IMR-90 (cell line): ENCODE measurements at regions not wholly inside any gene's neighbourhood (a gene's known extent, or its start where the extent isn't known, plus 50 kb on each side); places are given as distances from the start of the nearest gene placed in this dataset.

ENCODE experiments used
- ATAC-seq: fragments of 200-7000 bp; cut with Tn5 transposase; 2 replicates; pipeline ENCODE4 v1.9.1; 2020; ENCODE audit warnings: low read depth, mild to moderate bottlenecking, moderate library complexity
- BruUV-seq: library from RNA; stranded (reverse); fragments of 400-500 nt; replicated peaks from 2 replicates; lab custom pipeline; 2021; lab: Mats Ljungman, UMichigan
- CTCF ChIA-PET: fragments of 300-600 bp; formaldehyde crosslinking; extraction: SDS; loops from one replicate; lab custom pipeline; 2021; ENCODE audit warnings: antibody characterized with exemption; lab: Yijun Ruan, JAX
- POLR2A ChIA-PET: fragments of 300-600 bp; sonication (Branson Sonifier 250); formaldehyde crosslinking; loops from one replicate; lab custom pipeline; 2022; ENCODE audit warnings: antibody characterized with exemption; ENCODE audit not compliant: unreplicated experiment; lab: Charles Lee
- DNase-seq: peaks from one replicate; pipeline ENCODE4 v3.0.0; 2013
- H2AFZ ChIP-seq: replicated peaks from 2 replicates; pipeline ENCODE3; 2013; ENCODE audit warnings: low read length, mild to moderate bottlenecking; ENCODE audit not compliant: poor library complexity
- H2AK5ac ChIP-seq: 2 replicates; pipeline ENCODE4 v1.6.1; 2013; ENCODE audit warnings: low read depth, low read length, inconsistent platforms
- H2AK9ac ChIP-seq: replicated peaks from 2 replicates; pipeline ENCODE3; 2013; ENCODE audit warnings: mild to moderate bottlenecking, low read depth, low read length, moderate library complexity; ENCODE audit not compliant: poor library complexity
- H2BK120ac ChIP-seq: 2 replicates; pipeline ENCODE4 v1.6.1; 2013; ENCODE audit warnings: low read depth, low read length, inconsistent platforms
- H2BK15ac ChIP-seq: 3 replicates; pipeline ENCODE4 v1.6.1; 2013; ENCODE audit warnings: low read depth, low read length, inconsistent platforms
- H2BK20ac ChIP-seq: 2 replicates; pipeline ENCODE4 v1.6.1; 2013; ENCODE audit warnings: low read depth, mild to moderate bottlenecking, inconsistent platforms, low read length, moderate library complexity
- H2BK5ac ChIP-seq: 2 replicates; pipeline ENCODE4 v1.6.1; 2013; ENCODE audit warnings: mild to moderate bottlenecking, low read depth, low read length, inconsistent platforms; ENCODE audit not compliant: poor library complexity, severe bottlenecking
- H3K14ac ChIP-seq: replicated peaks from 2 replicates; pipeline ENCODE4 v1.6.1; 2013; ENCODE audit warnings: low read depth, low read length, inconsistent platforms
- H3K18ac ChIP-seq: 2 replicates; pipeline ENCODE4 v1.6.1; 2013; ENCODE audit warnings: low read depth, low read length, control low read depth
- H3K23ac ChIP-seq: 2 replicates; pipeline ENCODE4 v1.6.1; 2013; ENCODE audit warnings: low read depth, low read length, inconsistent platforms
- H3K27ac ChIP-seq: 2 replicates; pipeline ENCODE4 v1.5.1; 2013; ENCODE audit warnings: mild to moderate bottlenecking, control low read depth, low read length; ENCODE audit not compliant: insufficient read depth
- H3K27me3 ChIP-seq: 2 replicates; pipeline ENCODE4 v1.6.1; 2013; ENCODE audit warnings: low read length; ENCODE audit not compliant: control insufficient read depth, insufficient read depth
- H3K36me3 ChIP-seq: 2 replicates; pipeline ENCODE4 v1.6.1; 2013; ENCODE audit warnings: low read length, mixed read lengths; ENCODE audit not compliant: control insufficient read depth, insufficient read depth
- H3K4ac ChIP-seq: 2 replicates; pipeline ENCODE4 v1.6.1; 2013; ENCODE audit warnings: low read depth, low read length, inconsistent platforms
- H3K4me1 ChIP-seq: 2 replicates; pipeline ENCODE4 v1.6.1; 2013; ENCODE audit warnings: low read length, mixed read lengths; ENCODE audit not compliant: control insufficient read depth, insufficient read depth
- H3K4me2 ChIP-seq: 2 replicates; pipeline ENCODE4 v1.6.1; 2013; ENCODE audit warnings: low read depth, mild to moderate bottlenecking, control low read depth, low read length, moderate library complexity
- H3K4me3 ChIP-seq: 2 replicates; pipeline ENCODE4 v1.5.1; 2013; ENCODE audit warnings: low read depth, mild to moderate bottlenecking, control low read depth, low read length, moderate library complexity; ENCODE audit not compliant: insufficient read depth
- H3K56ac ChIP-seq: 2 replicates; pipeline ENCODE4 v1.6.1; 2013; ENCODE audit warnings: low read length, inconsistent platforms; ENCODE audit not compliant: insufficient read depth; ENCODE audit errors: extremely low read depth
- H3K79me1 ChIP-seq, 2 experiments: 2 replicates each; pipeline ENCODE4 v1.6.1; 2013; ENCODE audit warnings: low read length in 2 of 2, inconsistent platforms in 1 of 2, low read depth in 1 of 2
- H3K9ac ChIP-seq: 2 replicates; pipeline ENCODE4 v1.6.1; 2013; ENCODE audit warnings: low read depth, low read length, control low read depth
- H3K9me1 ChIP-seq: 2 replicates; pipeline ENCODE4 v1.6.1; 2013; ENCODE audit warnings: low read length, inconsistent platforms; ENCODE audit not compliant: insufficient read depth
- H3K9me3 ChIP-seq: 2 replicates; pipeline ENCODE4 v1.6.1; 2013; ENCODE audit warnings: low read length; ENCODE audit not compliant: control insufficient read depth, insufficient read depth
- H4K20me1 ChIP-seq: 2 replicates; pipeline ENCODE4 v1.6.1; 2013; ENCODE audit warnings: low read length, inconsistent platforms; ENCODE audit not compliant: insufficient read depth
- H4K5ac ChIP-seq: 2 replicates; pipeline ENCODE4 v1.6.1; 2013; ENCODE audit warnings: mild to moderate bottlenecking, low read depth, low read length, control low read depth
- H4K8ac ChIP-seq, 2 experiments: 2 replicates each; pipeline ENCODE4 v1.6.1; 2013; ENCODE audit warnings: low read depth in 2 of 2, low read length in 2 of 2, control low read depth in 1 of 2, inconsistent platforms in 1 of 2
- H4K91ac ChIP-seq: 2 replicates; pipeline ENCODE4 v1.6.1; 2013; ENCODE audit warnings: low read depth, low read length, inconsistent platforms; ENCODE audit not compliant: insufficient read depth
- BHLHE40 ChIP-seq: fragments of 150-350 bp; IDR thresholded peaks from 2 replicates; pipeline ENCODE4 v1.6.1; 2016; ENCODE audit warnings: mild to moderate bottlenecking, low read depth, low read length
- CEBPB ChIP-seq: IDR thresholded peaks from 2 replicates; pipeline ENCODE4 v1.6.1; 2012; ENCODE audit warnings: low read depth, low read length, improper control_type of control experiment
- CTCF ChIP-seq: conservative IDR thresholded peaks from 2 replicates; pipeline ENCODE4 v1.5.1; 2012; ENCODE audit warnings: mild to moderate bottlenecking, low read depth, low read length, improper control_type of control experiment
- ELK1 ChIP-seq: fragments of 150-350 bp; IDR thresholded peaks from 2 replicates; pipeline ENCODE4 v1.6.1; 2016; ENCODE audit warnings: low read depth, mild to moderate bottlenecking, low read length, moderate library complexity, borderline replicate concordance
- FOS ChIP-seq: fragments of 150-350 bp; IDR thresholded peaks from 2 replicates; pipeline ENCODE4 v1.6.1; 2016; ENCODE audit warnings: low read depth, low read length
- MAFK ChIP-seq: IDR thresholded peaks from 2 replicates; pipeline ENCODE4 v1.6.1; 2012; ENCODE audit warnings: low read depth, low read length, improper control_type of control experiment
- MXI1 ChIP-seq: IDR thresholded peaks from 2 replicates; pipeline ENCODE4 v1.6.1; 2012; ENCODE audit warnings: low read depth, mild to moderate bottlenecking, low read length, moderate library complexity, borderline replicate concordance
- POLR2A ChIP-seq: IDR thresholded peaks from 2 replicates; pipeline ENCODE4 v1.6.1; 2012; ENCODE audit warnings: mild to moderate bottlenecking, low read depth, low read length
- RAD21 ChIP-seq: IDR thresholded peaks from 2 replicates; pipeline ENCODE4 v1.6.1; 2012; ENCODE audit warnings: low read length, improper control_type of control experiment
- RCOR1 ChIP-seq: IDR thresholded peaks from 2 replicates; pipeline ENCODE4 v1.6.1; 2012; ENCODE audit warnings: mild to moderate bottlenecking, low read length, improper control_type of control experiment; ENCODE audit not compliant: insufficient replicate concordance
- SMC3 ChIP-seq: fragments of 150-350 bp; IDR thresholded peaks from 2 replicates; pipeline ENCODE4 v1.6.1; 2016; ENCODE audit warnings: low read depth, mild to moderate bottlenecking, antibody characterized with exemption, low read length, moderate library complexity
- WGBS, 2 experiments: methylation state at CpG; one replicate each; pipeline versions ENCODE4 v1.1.5 to v1.1.7; 2013; ENCODE audit warnings: missing lambda C conversion rate in 2 of 2; ENCODE audit not compliant: insufficient read length in 1 of 2; ENCODE audit errors: extremely low coverage in 2 of 2; 5-methylcytosine and 5-hydroxymethylcytosine counted together
- dilution Hi-C: fragments of 300-500 bp; cut with HindIII; formaldehyde crosslinking; loops from one replicate; pipeline ENCODE4 v1.14.3; 2018; ENCODE audit warnings: low sequenced_read_pairs; ENCODE audit not compliant: unreplicated experiment
- in situ Hi-C: fragments of 300-500 bp; cut with MboI; formaldehyde crosslinking; loops from 3 replicates; pipeline ENCODE4 v1.14.3; 2019; ENCODE audit warnings: low sequenced_read_pairs, inconsistent platforms, mixed read lengths
- intact Hi-C: fragments of 100-400 bp; cut with micrococcal nuclease; formaldehyde crosslinking; loops from 2 replicates; pipeline ENCODE4 v1.10.0; 2022

- in situ Hi-C loops, result no loop called here
- peaks cover 9% of the 10 kb centered on the region for H3K4me1 ChIP-seq
- ChIA-PET CTCF (interaction anchor here (1.3 kb wide), 1 partner anchor 389 kb away, joined by 3 read pairs; no protein-coding TSS in a partner anchor), POLR2A (no interaction called here)
- no peak overlapping the region for H3K4ac ChIP-seq
- H3K79me1 ChIP-seq, result no peaks in the 10 kb centered on the region
- no peak overlapping the region for H4K5ac ChIP-seq
- no peak overlapping the region for H2AK9ac ChIP-seq
- no peak overlapping the region for H4K91ac ChIP-seq
- H3K36me3 ChIP-seq, result no peaks in the 10 kb centered on the region
- no peak overlapping the region for H2BK120ac ChIP-seq
- no peak overlapping the region for H2BK20ac ChIP-seq
- TF ChIP-seq MAFK, result peak; percentile 6; the same call in 1 of the 2 replicates
- TF ChIP-seq CTCF, result no peak
- TF ChIP-seq POLR2A, result no peak
- no peak for TF ChIP-seq RAD21
- TF ChIP-seq SMC3, result no peak
- TF ChIP-seq RCOR1, result no peak
- TF ChIP-seq CEBPB, result peak; percentile 71; the same call in 1 of the 2 replicates
- TF ChIP-seq BHLHE40, result peak; percentile 13; the same call in 1 of the 2 replicates
- TF ChIP-seq FOS, result peak; percentile 55
- TF ChIP-seq ELK1, result no peak
- no peak for TF ChIP-seq MXI1
- no peaks in the 10 kb centered on the region for H4K20me1 ChIP-seq
- H2BK15ac ChIP-seq, result no peak overlapping the region
- no peak overlapping the region for H3K27ac ChIP-seq
- no peak overlapping the region for H4K8ac ChIP-seq
- H3K56ac ChIP-seq, result no peak overlapping the region
- no TSS peak for BruUV-seq
- no peaks in the 10 kb centered on the region for H3K27me3 ChIP-seq
- H2AFZ ChIP-seq, result no peak overlapping the region
- H3K4me3 ChIP-seq, result no peak overlapping the region
- H3K9ac ChIP-seq, result no peak overlapping the region
- H2BK5ac ChIP-seq, result peak overlapping the region; percentile 76
- intact Hi-C loops, result no loop called here
- H3K14ac ChIP-seq, result no peak overlapping the region
- no peak overlapping the region for H3K4me2 ChIP-seq
- no peaks in the 10 kb centered on the region for H3K9me3 ChIP-seq
- 0 out of 2 replicates have a peak, but pooled peaks cover 3% of the 10 kb centered on the region for H3K9me1 ChIP-seq
- peak; percentile 61 for ATAC-seq
- no peak overlapping the region for H3K18ac ChIP-seq
- WGBS, 2 experiments, result no CpG with 5 or more reads among the region's 1 CpG
- dilution Hi-C loops, result no loop called here
- no peak overlapping the region for H3K23ac ChIP-seq
- peak; percentile 96 for DNase-seq
- no peak overlapping the region for H2AK5ac ChIP-seq
Observed at GRCh38 chr12:89073027-89073398, 279.3 kb downstream of the DUSP6 start.
